ENCODE measurements at regions not wholly inside any gene's neighbourhood (a gene's known extent, or its start where the extent isn't known, plus 50 kb on each side); places are given as distances from the start of the nearest gene placed in this dataset.

GRCh38 chr19:28638445-28638844 is 574.5 kb downstream of the UQCRFS1 start:
- TF ChIP-seq TEAD4 (IDR thresholded peaks at IDR 0.05) (no peak), ZBTB7A (IDR thresholded peaks at IDR 0.05; ENCODE audit: low read depth) (no peak), RAD21 (IDR thresholded peaks at IDR 0.05; ENCODE audit: low read depth) (no peak), CREB1 (IDR thresholded peaks at IDR 0.05; ENCODE audit: low read depth) (no peak), EGR1 (IDR thresholded peaks at IDR 0.05) (no peak), TCF12 (IDR thresholded peaks at IDR 0.05; ENCODE audit: low read depth) (no peak), REST (IDR thresholded peaks at IDR 0.05; ENCODE audit: low read depth) (no peak), TAF1 (IDR thresholded peaks at IDR 0.05; ENCODE audit: low read depth) (no peak)
- TF ChIP-seq, protein P1, sequence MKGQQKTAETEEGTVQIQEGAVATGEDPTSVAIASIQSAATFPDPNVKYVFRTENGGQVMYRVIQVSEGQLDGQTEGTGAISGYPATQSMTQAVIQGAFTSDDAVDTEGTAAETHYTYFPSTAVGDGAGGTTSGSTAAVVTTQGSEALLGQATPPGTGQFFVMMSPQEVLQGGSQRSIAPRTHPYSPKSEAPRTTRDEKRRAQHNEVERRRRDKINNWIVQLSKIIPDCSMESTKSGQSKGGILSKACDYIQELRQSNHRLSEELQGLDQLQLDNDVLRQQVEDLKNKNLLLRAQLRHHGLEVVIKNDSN (IDR thresholded peaks at IDR 0.05): no peak

GRCh38 chr19:28636706-28637105 is 576.2 kb downstream of the UQCRFS1 start:
- no peak for TF ChIP-seq TEAD4 (IDR thresholded peaks at IDR 0.05)
- TF ChIP-seq FOXM1 (IDR thresholded peaks at IDR 0.05; ENCODE audit: borderline replicate concordance, low read depth): no peak
- TF ChIP-seq MAX (IDR thresholded peaks at IDR 0.05): no peak
- no peak for TF ChIP-seq CREB1 (IDR thresholded peaks at IDR 0.05; ENCODE audit: low read depth)
- no peak for TF ChIP-seq CEBPB (IDR thresholded peaks at IDR 0.05)
- TF ChIP-seq TCF12 (IDR thresholded peaks at IDR 0.05; ENCODE audit: low read depth): no peak
- no peak for TF ChIP-seq REST (IDR thresholded peaks at IDR 0.05; ENCODE audit: low read depth)
- no peak for TF ChIP-seq EGR1 (IDR thresholded peaks at IDR 0.05)
- no peak for TF ChIP-seq ZBTB7A (IDR thresholded peaks at IDR 0.05; ENCODE audit: low read depth)
- TF ChIP-seq, protein P1 (IDR thresholded peaks at IDR 0.05): no peak
- no peak for TF ChIP-seq EP300 (IDR thresholded peaks at IDR 0.05; ENCODE audit: borderline replicate concordance)
- TF ChIP-seq NFIC (IDR thresholded peaks at IDR 0.05): no peak

GRCh38 chr19:28636016-28636629 is 576.8 kb downstream of the UQCRFS1 start:
- TF ChIP-seq YY1 (IDR thresholded peaks at IDR 0.05; ENCODE audit: low read depth): no peak

- TF ChIP-seq CEBPB (IDR thresholded peaks at IDR 0.05) (no peak), NFIC (IDR thresholded peaks at IDR 0.05) (no peak), RAD21 (IDR thresholded peaks at IDR 0.05; ENCODE audit: low read depth) (no peak), CREB1 (IDR thresholded peaks at IDR 0.05; ENCODE audit: low read depth) (no peak), TAF1 (IDR thresholded peaks at IDR 0.05; ENCODE audit: low read depth) (no peak), MAX (IDR thresholded peaks at IDR 0.05) (no peak), ZBTB7A (IDR thresholded peaks at IDR 0.05; ENCODE audit: low read depth) (no peak), EP300 (IDR thresholded peaks at IDR 0.05; ENCODE audit: borderline replicate concordance) (no peak), EGR1 (IDR thresholded peaks at IDR 0.05) (no peak)
These were observed 578.1 kb downstream of the UQCRFS1 start for GRCh38 chr19:28634837-28635236.

GRCh38 chr19:28634019-28634328 is 579.0 kb downstream of the UQCRFS1 start:
- TF ChIP-seq CREB1 (IDR thresholded peaks at IDR 0.05; ENCODE audit: low read depth): no peak
- TF ChIP-seq EGR1 (IDR thresholded peaks at IDR 0.05): no peak
- TF ChIP-seq EP300 (IDR thresholded peaks at IDR 0.05; ENCODE audit: borderline replicate concordance): no peak
- TF ChIP-seq REST (IDR thresholded peaks at IDR 0.05; ENCODE audit: low read depth): no peak
- TF ChIP-seq ZBTB7A (IDR thresholded peaks at IDR 0.05; ENCODE audit: low read depth): no peak
- no peak for TF ChIP-seq TCF12 (IDR thresholded peaks at IDR 0.05; ENCODE audit: low read depth)
- no peak for TF ChIP-seq MAX (IDR thresholded peaks at IDR 0.05)
- TF ChIP-seq, protein P1 (IDR thresholded peaks at IDR 0.05): no peak
- no peak for TF ChIP-seq CEBPB (IDR thresholded peaks at IDR 0.05)
- no peak for TF ChIP-seq RAD21 (IDR thresholded peaks at IDR 0.05; ENCODE audit: low read depth)
- TF ChIP-seq TAF1 (IDR thresholded peaks at IDR 0.05; ENCODE audit: low read depth): no peak
- no peak for TF ChIP-seq YY1 (IDR thresholded peaks at IDR 0.05; ENCODE audit: low read depth)

Measured in Ishikawa (cell line).